ENCODE measurements at regions not wholly inside any gene's neighbourhood (a gene's known extent, or its start where the extent isn't known, plus 50 kb on each side); places are given as distances from the start of the nearest gene placed in this dataset.

DNA sequence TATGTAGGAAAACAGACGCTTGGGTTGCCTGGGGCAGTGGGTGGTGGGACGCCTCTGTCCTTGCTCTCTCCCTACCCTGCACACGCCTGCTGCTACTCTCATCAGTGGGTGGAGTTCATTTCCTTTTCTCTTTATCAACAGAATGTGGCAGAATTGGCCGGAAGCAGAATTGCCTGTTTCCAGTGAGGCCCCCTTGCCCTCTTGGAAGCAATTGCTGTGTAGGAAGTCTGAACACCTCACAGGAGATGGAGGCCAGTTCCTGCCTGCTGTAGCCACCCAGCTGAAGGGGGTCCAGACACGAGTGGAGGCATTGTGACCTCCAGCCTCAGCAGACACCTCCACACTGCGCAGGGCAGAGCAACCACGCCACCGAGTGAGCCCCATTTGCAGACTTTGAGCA, 331.6 kb upstream of the ZNF32 start:
- H3K27me3 ChIP-seq = no peaks in the 10 kb centered on the region
- H3K4me1 ChIP-seq = peaks cover 0 to 30% (median 15%) of the 10 kb centered on the region in 12 donors
- peak overlapping the region in 4 of 12 donors; percentile 8 to 34 (median 19) for H3K27ac ChIP-seq
- ATAC-seq (peak; percentile 54 to 87 (median 58)), DNase-seq (peak in 1 of 5 donors; percentile 41)
- WGBS, 4 donors = 42 to 62% (median 61%) methylated on average over 8 of the region's 8 CpGs
- intact Hi-C loops (cut with DNase I) = no loop called here
- H3K36me3 ChIP-seq = no peaks in the 10 kb centered on the region
- H3K9me3 ChIP-seq = no peaks in the 10 kb centered on the region
- no peak for TF ChIP-seq POLR2A (IDR thresholded peaks at IDR 0.05)
- TF ChIP-seq, protein P1, sequence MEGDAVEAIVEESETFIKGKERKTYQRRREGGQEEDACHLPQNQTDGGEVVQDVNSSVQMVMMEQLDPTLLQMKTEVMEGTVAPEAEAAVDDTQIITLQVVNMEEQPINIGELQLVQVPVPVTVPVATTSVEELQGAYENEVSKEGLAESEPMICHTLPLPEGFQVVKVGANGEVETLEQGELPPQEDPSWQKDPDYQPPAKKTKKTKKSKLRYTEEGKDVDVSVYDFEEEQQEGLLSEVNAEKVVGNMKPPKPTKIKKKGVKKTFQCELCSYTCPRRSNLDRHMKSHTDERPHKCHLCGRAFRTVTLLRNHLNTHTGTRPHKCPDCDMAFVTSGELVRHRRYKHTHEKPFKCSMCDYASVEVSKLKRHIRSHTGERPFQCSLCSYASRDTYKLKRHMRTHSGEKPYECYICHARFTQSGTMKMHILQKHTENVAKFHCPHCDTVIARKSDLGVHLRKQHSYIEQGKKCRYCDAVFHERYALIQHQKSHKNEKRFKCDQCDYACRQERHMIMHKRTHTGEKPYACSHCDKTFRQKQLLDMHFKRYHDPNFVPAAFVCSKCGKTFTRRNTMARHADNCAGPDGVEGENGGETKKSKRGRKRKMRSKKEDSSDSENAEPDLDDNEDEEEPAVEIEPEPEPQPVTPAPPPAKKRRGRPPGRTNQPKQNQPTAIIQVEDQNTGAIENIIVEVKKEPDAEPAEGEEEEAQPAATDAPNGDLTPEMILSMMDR (IDR thresholded peaks at IDR 0.05) = no peak
- H3K4me3 ChIP-seq = no peak overlapping the region

DNA sequence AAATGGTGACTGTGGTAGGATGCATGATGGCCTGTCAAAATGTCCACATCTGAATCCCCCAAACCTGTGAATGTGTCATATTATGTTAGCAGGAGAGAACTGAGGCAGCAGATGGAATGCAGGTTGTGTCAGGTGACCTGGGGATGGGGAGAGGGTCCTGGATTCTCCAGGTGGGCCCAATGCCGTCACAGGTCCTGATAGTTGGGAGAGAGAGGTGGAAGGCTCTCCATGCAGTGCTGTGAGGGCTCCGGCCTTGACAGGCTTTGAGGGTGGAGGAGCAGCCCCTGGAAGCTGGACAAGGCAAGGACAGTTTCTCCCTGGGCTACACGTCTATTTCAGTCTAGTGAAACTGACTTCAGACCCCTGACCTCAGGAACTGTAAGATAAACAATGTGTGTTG, 330.9 kb upstream of the ZNF32 start:
- WGBS, 4 donors = 71 to 76% (median 73%) methylated on average over 3 of the region's 3 CpGs
- peak overlapping the region in 3 of 12 donors; percentile 10 to 57 (median 34) for H3K27ac ChIP-seq
- H3K36me3 ChIP-seq = no peaks in the 10 kb centered on the region
- no peaks in the 10 kb centered on the region for H3K9me3 ChIP-seq
- DNase-seq (no peak), ATAC-seq (no peak)
- no peaks in the 10 kb centered on the region for H3K27me3 ChIP-seq
- no peak overlapping the region for H3K4me3 ChIP-seq
- H3K4me1 ChIP-seq = peaks cover 0 to 30% (median 15%) of the 10 kb centered on the region in 12 donors
- TF ChIP-seq POLR2A (IDR thresholded peaks at IDR 0.05) = no peak
- TF ChIP-seq, protein P1 (IDR thresholded peaks at IDR 0.05) = no peak
- intact Hi-C loops (cut with DNase I) = no loop called here

DNA sequence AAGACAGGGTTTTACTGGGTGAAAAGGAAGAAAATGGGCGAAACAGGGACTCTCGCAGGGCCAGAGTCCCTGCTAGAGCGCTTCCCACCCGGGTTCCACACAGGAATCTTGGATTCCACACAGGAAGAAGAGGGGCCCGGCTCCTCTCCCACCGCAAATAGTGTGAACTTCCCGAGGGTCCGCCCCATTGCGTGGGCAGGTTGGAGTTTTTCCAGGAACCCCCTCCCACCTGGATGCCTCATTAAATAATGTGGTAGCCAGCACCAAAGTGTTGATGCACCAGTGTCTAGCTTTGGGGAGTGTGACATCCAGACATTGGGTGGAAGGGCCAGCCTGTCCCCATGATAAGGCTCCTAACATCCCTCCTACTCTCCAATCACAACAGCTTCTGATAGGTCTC, 330.3 kb upstream of the ZNF32 start:
- Histone ChIP-seq H3K36me3 (no peaks in the 10 kb centered on the region), H3K27me3 (no peaks in the 10 kb centered on the region), H3K27ac (no peak overlapping the region), H3K9me3 (no peaks in the 10 kb centered on the region), H3K4me1 (peaks cover 0 to 30% (median 15%) of the 10 kb centered on the region in 12 donors), H3K4me3 (no peak overlapping the region)
- WGBS, 4 donors = 71 to 87% (median 76%) methylated on average over 7 to 9 of the region's 9 CpGs
- TF ChIP-seq, protein P1 (IDR thresholded peaks at IDR 0.05) = no peak
- no peak for TF ChIP-seq POLR2A (IDR thresholded peaks at IDR 0.05)
- DNase-seq = no peak
- intact Hi-C loops (cut with DNase I) = no loop called here
- no peak for ATAC-seq

DNA sequence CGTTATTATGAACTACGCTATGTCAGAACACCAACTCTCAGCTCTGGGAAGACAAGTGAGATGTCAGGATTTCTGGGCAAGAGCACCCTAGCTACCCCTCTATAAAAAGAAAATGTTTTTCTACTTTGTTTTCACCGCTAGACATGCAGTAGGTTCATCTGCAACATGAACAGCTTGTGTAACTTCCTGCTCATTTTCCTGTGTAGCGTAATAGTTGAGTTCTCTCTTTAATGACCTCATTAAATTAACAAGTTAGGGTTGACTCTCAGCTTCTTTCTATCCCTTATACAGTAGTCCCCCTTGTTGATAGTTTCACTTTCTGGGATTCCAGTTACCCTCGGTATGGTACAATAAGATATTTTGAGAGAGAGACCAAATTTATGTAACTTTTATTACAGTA, 329.4 kb upstream of the ZNF32 start:
- no peaks in the 10 kb centered on the region for H3K36me3 ChIP-seq
- DNase-seq (no peak), ATAC-seq (no peak)
- 70 to 75% (median 71%) methylated on average over 5 of the region's 5 CpGs for WGBS, 4 donors
- H3K4me1 ChIP-seq = peaks cover 0 to 30% (median 15%) of the 10 kb centered on the region in 12 donors
- intact Hi-C loops (cut with DNase I) = no loop called here
- no peaks in the 10 kb centered on the region for H3K27me3 ChIP-seq
- no peak overlapping the region for H3K27ac ChIP-seq
- TF ChIP-seq, protein P1 (IDR thresholded peaks at IDR 0.05) = no peak
- TF ChIP-seq POLR2A (IDR thresholded peaks at IDR 0.05) = no peak
- no peaks in the 10 kb centered on the region for H3K9me3 ChIP-seq
- H3K4me3 ChIP-seq = no peak overlapping the region
